ENCODE measurements at regions not wholly inside any gene's neighbourhood (a gene's known extent, or its start where the extent isn't known, plus 50 kb on each side); places are given as distances from the start of the nearest gene placed in this dataset.
"Not testable (repeated sequence)": the region's sequence is repeated elsewhere in the genome, so short reads cannot be mapped to it uniquely, and the experiment has no call there.

DNA sequence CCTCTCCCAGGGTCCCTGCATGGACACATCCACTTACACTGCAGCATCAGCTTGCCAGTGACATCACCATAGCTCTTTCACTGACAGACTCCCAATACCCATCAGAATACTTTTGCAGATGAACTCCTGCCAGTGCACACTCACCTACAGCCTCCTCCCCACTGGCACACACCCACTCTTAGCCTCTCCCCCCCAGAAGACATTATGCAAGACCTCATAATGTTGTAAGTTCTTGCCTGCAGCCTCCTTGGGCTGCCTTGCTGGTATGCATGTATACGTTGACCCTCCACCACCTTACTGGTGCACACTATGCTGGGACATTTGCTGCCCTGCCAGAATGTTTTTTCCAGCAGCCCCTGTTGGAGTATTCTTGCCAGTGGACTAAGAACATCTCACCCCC lies 324.2 kb downstream of the AEBP2 start:
- no peak for DNase-seq (ENCODE audit: extremely low read depth in 1 of 2, low read depth in 1 of 2)

DNA sequence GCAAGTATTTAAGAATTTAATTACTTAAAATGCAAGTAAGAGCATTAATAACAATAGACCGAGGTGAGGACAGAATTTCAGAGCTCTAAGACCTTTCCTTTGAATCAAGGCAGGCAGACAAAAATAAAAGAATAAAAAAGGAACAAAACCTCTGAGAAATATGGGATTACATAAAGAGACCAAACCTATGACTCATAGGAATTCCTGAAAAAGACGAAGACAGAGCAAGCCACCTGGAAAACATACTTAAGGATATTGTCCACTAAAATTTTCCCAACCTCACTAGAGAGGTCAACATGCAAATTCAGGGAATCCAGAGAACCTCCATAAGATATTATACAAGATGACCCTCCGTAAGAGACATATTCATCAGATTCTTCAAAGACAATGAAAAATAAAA lies 325.1 kb downstream of the AEBP2 start:
- no peak for DNase-seq (ENCODE audit: extremely low read depth in 1 of 2, low read depth in 1 of 2)

DNA sequence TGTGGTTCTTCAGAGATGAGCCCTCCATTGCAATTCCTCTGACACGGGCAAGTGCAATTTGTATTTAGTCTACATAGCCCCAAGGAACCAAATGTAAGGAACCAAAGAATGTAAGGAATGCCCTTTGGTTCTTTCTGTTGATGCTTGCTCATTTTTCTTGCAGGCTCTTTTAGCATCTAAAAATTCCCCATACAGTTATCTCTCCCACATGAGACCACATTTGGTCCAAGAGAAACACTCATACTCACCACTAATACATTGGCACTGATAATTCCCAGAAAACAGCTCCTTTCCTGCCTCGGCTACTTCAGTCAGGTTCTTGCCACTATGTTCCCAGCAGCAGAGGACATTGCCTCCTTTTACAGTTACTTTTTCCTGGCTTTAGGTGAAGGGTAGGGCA lies 332.6 kb downstream of the AEBP2 start:
- no peak for DNase-seq (ENCODE audit: extremely low read depth in 1 of 2, low read depth in 1 of 2)

- DNase-seq (ENCODE audit: extremely low read depth in 1 of 2, low read depth in 1 of 2): no peak
Measured at GRCh38 chr12:19772776-19773175, 333.5 kb downstream of the AEBP2 start.

- DNase-seq (ENCODE audit: extremely low read depth in 1 of 2, low read depth in 1 of 2): no peak
Measured at GRCh38 chr12:19775241-19775640, 335.9 kb downstream of the AEBP2 start.

DNA sequence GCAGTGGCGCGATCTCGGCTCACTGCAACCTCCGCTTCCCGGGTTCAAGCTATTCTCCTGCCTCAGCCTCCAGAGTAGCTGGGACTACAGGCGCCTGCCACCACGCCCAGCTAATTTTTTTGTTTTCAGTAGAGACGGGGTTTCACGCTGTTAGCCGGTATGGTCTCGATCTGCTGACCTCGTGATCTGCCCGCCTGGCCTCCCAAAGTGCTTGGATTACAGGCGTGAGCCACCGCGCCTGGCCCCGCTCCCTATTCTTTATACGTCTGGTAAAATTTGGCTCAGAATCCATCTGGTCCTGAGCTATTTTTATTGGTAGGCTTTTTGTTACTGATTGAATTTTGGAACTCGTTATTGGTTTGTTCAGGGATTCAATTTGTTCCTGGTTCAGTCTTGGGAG lies 336.7 kb downstream of the AEBP2 start:
- not testable (repeated sequence) for DNase-seq (ENCODE audit: extremely low read depth in 1 of 2, low read depth in 1 of 2)

- DNase-seq (ENCODE audit: extremely low read depth in 1 of 2, low read depth in 1 of 2): no peak
Measured at GRCh38 chr12:19778172-19778571, 338.9 kb downstream of the AEBP2 start.

- DNase-seq (ENCODE audit: extremely low read depth in 1 of 2, low read depth in 1 of 2): no peak
Measured at GRCh38 chr12:19778797-19779196, 339.5 kb downstream of the AEBP2 start.

GRCh38 chr12:19779395-19780056 lies 340.2 kb downstream of the AEBP2 start:
- DNase-seq (ENCODE audit: extremely low read depth in 1 of 2, low read depth in 1 of 2): no peak

DNA sequence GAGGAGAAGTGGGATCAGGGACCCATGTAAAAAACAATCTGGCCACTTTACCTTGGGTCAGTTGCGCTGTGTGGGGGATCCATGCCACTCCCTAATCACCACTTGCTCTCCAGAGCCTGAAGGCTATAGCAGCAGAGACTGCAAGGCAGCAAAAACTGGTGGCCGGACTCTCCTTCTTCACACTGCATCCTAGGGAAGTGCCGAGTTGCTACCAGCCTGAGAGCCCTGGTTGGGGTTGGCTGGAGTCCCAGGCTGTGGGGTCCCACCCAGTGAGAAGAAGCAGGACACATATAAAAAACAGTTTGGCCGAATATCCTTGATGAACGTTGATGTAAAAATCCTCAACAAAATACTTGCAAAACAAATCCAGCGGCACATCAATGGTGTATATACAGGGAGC lies 341.2 kb downstream of the AEBP2 start:
- DNase-seq (ENCODE audit: extremely low read depth in 1 of 2, low read depth in 1 of 2): no peak

GRCh38 chr12:19783547-19784444 lies 344.5 kb downstream of the AEBP2 start:
- no peak for DNase-seq (ENCODE audit: extremely low read depth in 1 of 2, low read depth in 1 of 2)

DNA sequence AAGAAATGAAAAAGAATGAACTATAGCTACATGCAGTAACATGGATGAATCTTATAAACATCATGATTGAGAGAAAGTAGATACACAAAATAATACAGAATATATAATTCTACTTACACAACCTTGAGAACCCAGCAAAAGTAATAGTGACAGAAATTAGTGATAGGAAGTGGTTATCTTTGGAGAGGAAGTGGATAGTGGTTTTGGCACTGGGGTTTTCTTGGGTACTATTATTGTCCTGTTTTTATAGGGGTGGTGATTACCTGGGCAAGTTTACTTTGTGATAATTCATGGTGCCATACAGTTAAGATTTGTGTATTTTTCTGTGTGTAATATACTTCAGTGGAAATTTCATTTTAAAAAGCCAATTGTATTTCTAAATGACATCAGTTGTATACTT lies 352.7 kb downstream of the AEBP2 start:
- DNase-seq (ENCODE audit: extremely low read depth in 1 of 2, low read depth in 1 of 2): no peak

DNA sequence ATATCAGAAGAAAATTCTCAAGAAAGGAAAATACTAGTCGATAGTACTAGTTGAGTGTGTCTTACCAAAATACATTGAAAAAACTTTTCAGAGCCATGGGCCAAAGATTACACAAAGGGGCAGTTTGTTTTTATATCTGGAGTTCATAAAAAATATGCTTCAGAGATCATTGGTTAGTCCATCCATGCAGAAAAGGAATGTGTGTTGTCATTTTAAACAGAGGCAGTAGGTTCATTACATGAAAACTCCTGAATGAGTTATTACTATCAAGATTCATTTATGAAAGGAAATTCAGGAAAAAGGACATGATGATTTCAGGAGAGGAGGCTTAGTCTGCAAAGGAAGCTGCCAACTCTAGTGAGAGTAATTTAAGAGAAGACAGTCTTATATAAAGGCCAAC lies 354.8 kb downstream of the AEBP2 start:
- no peak for DNase-seq (ENCODE audit: extremely low read depth in 1 of 2, low read depth in 1 of 2)

DNA sequence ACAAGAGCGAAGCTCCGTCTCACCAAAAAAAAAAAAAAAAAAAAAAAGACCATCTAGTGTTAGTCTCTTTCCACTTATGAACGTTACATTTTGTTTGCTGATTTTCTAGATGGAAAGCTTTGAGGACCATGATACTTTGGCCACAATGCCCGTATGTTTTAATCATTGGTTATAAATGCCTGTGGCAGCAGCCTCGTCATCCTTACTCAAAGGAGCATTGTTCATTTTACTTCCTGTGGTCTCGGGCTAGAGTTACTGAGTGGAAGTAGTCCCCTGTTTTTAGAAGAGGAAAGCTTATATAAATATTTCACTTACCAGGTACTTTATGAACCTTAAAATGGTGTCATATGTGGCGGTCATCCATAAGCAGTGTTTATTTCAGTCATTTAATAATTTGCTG lies 359.9 kb downstream of the AEBP2 start:
- no peak for DNase-seq (ENCODE audit: extremely low read depth in 1 of 2, low read depth in 1 of 2)

- DNase-seq (ENCODE audit: extremely low read depth in 1 of 2, low read depth in 1 of 2): no peak
Measured at GRCh38 chr12:19799895-19800602, 360.8 kb downstream of the AEBP2 start.

GRCh38 chr12:19800884-19801283 lies 361.6 kb downstream of the AEBP2 start:
- DNase-seq (ENCODE audit: extremely low read depth in 1 of 2, low read depth in 1 of 2): no peak

GRCh38 chr12:19801941-19802340 lies 362.6 kb downstream of the AEBP2 start:
- DNase-seq (ENCODE audit: extremely low read depth in 1 of 2, low read depth in 1 of 2): no peak

- DNase-seq (ENCODE audit: extremely low read depth in 1 of 2, low read depth in 1 of 2): no peak
Measured at GRCh38 chr12:19802915-19803314, 363.6 kb downstream of the AEBP2 start.

GRCh38 chr12:19804737-19805136 lies 365.4 kb downstream of the AEBP2 start:
- DNase-seq (ENCODE audit: extremely low read depth in 1 of 2, low read depth in 1 of 2): no peak

DNA sequence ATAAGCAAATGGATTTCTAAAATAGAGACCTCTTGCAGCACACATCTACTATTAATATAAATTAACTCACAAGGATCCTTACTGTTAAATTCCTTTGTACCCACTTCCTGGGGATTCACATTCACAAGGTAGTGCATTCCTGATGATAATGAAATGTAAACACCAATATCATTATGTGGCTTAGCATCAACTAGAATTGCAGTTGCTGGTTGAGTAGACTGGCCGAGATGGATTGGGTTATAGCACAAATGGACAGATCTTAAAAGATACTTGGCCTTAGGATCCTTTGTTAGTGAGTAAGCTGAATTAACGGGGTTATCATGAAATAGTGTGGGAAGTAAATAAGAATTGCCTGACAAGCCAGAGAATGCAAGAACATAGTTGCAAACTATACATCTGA lies 369.1 kb downstream of the AEBP2 start:
- DNase-seq (ENCODE audit: extremely low read depth in 1 of 2, low read depth in 1 of 2): no peak

- no peak for DNase-seq (ENCODE audit: extremely low read depth in 1 of 2, low read depth in 1 of 2)
Measured at GRCh38 chr12:19810213-19810612, 370.9 kb downstream of the AEBP2 start.

DNA sequence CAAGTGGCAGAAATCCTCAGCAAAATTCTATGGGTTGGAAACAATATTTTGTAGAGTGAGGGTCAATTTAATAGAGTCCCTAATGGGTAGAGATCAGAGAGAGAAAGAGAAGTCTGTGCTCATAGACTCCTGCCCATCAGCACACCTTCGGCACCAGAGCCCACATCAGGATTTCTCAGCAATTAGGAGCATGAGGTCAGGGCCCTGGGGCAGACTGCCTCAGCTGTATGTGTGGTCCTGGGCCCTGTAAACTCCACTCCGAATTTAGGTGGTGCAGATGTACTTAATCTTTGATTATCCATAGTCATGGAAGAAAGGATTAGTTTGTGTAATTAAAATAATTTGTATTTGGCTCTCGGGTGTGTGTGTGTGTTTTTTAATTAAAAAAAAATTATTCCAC lies 372.6 kb downstream of the AEBP2 start:
- no peak for DNase-seq (ENCODE audit: extremely low read depth in 1 of 2, low read depth in 1 of 2)
